ENCODE measurements at regions not wholly inside any gene's neighbourhood (a gene's known extent, or its start where the extent isn't known, plus 50 kb on each side); places are given as distances from the start of the nearest gene placed in this dataset.

DNA sequence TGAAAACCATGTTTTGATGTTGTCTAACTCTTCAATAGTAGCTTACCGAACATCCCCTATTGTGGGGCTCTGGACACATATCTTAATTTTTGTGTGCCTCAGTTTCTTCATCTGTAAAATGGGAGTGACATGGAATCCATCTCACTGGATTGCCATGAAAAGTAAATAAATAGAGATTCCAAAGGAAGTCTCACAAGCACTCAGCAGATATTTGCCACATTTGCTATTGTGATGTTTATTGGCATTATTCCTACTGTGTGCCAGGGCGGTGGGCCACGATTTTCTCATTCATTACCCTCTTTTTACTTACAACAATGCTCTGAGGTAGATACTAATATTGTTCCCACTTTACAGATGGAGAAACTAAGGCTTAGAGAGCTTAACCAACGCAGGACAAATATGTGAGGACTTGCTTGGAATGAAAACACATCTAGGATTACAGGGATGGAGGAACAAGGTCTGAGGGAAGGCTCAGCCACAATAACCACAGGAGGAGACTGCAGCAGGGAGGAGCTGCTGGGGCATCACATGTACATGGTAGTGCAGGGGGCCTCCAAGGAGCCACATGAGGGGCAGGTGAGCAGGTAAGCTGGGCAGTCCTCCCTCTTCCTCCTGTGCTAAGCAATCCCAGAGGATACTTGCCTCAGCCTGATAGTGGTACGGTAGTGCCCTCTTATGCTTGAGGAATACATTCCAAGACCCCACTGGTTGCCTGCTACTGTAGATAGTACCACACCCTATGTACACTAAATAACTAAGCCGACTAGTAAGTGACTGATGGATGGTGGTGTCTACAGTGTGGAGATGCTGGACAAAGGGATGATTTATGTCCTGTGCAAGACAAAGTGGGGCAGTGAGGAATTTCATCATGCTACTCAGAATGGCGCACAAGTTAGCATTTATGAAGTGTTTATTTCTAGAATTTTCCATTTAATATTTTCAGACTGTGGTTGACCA lies 176.9 kb downstream of the FOXA2 start (continued):
- TF ChIP-seq TEAD4 (IDR thresholded peaks at IDR 0.05; ENCODE audit: low read length) (peak; percentile 24; the same call in 1 of the 2 replicates), TEAD4 (CRISPR knock-in tag; IDR thresholded peaks at IDR 0.05; ENCODE audit: borderline replicate concordance) (no peak), CTBP1 (IDR thresholded peaks at IDR 0.05; ENCODE audit: borderline replicate concordance) (peak; percentile 55; the same call in 1 of the 2 replicates), ZNF253 (CRISPR knock-in tag; conservative IDR thresholded peaks at IDR 0.05) (no peak), FOXJ3 (CRISPR knock-in tag; IDR thresholded peaks at IDR 0.05) (no peak), BACH1 (tag; IDR thresholded peaks at IDR 0.05) (no peak), ZNF277 (CRISPR knock-in tag; IDR thresholded peaks at IDR 0.05; ENCODE audit: borderline replicate concordance) (no peak), ZNF75A (CRISPR knock-in tag; IDR thresholded peaks at IDR 0.05) (no peak), ZBTB17 (CRISPR knock-in tag; IDR thresholded peaks at IDR 0.05) (no peak)
- TF ChIP-seq, protein P1, sequence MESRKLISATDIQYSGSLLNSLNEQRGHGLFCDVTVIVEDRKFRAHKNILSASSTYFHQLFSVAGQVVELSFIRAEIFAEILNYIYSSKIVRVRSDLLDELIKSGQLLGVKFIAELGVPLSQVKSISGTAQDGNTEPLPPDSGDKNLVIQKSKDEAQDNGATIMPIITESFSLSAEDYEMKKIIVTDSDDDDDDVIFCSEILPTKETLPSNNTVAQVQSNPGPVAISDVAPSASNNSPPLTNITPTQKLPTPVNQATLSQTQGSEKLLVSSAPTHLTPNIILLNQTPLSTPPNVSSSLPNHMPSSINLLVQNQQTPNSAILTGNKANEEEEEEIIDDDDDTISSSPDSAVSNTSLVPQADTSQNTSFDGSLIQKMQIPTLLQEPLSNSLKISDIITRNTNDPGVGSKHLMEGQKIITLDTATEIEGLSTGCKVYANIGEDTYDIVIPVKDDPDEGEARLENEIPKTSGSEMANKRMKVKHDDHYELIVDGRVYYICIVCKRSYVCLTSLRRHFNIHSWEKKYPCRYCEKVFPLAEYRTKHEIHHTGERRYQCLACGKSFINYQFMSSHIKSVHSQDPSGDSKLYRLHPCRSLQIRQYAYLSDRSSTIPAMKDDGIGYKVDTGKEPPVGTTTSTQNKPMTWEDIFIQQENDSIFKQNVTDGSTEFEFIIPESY (CRISPR knock-in tag; IDR thresholded peaks at IDR 0.05) = no peak
- TF ChIP-seq, protein P2, sequence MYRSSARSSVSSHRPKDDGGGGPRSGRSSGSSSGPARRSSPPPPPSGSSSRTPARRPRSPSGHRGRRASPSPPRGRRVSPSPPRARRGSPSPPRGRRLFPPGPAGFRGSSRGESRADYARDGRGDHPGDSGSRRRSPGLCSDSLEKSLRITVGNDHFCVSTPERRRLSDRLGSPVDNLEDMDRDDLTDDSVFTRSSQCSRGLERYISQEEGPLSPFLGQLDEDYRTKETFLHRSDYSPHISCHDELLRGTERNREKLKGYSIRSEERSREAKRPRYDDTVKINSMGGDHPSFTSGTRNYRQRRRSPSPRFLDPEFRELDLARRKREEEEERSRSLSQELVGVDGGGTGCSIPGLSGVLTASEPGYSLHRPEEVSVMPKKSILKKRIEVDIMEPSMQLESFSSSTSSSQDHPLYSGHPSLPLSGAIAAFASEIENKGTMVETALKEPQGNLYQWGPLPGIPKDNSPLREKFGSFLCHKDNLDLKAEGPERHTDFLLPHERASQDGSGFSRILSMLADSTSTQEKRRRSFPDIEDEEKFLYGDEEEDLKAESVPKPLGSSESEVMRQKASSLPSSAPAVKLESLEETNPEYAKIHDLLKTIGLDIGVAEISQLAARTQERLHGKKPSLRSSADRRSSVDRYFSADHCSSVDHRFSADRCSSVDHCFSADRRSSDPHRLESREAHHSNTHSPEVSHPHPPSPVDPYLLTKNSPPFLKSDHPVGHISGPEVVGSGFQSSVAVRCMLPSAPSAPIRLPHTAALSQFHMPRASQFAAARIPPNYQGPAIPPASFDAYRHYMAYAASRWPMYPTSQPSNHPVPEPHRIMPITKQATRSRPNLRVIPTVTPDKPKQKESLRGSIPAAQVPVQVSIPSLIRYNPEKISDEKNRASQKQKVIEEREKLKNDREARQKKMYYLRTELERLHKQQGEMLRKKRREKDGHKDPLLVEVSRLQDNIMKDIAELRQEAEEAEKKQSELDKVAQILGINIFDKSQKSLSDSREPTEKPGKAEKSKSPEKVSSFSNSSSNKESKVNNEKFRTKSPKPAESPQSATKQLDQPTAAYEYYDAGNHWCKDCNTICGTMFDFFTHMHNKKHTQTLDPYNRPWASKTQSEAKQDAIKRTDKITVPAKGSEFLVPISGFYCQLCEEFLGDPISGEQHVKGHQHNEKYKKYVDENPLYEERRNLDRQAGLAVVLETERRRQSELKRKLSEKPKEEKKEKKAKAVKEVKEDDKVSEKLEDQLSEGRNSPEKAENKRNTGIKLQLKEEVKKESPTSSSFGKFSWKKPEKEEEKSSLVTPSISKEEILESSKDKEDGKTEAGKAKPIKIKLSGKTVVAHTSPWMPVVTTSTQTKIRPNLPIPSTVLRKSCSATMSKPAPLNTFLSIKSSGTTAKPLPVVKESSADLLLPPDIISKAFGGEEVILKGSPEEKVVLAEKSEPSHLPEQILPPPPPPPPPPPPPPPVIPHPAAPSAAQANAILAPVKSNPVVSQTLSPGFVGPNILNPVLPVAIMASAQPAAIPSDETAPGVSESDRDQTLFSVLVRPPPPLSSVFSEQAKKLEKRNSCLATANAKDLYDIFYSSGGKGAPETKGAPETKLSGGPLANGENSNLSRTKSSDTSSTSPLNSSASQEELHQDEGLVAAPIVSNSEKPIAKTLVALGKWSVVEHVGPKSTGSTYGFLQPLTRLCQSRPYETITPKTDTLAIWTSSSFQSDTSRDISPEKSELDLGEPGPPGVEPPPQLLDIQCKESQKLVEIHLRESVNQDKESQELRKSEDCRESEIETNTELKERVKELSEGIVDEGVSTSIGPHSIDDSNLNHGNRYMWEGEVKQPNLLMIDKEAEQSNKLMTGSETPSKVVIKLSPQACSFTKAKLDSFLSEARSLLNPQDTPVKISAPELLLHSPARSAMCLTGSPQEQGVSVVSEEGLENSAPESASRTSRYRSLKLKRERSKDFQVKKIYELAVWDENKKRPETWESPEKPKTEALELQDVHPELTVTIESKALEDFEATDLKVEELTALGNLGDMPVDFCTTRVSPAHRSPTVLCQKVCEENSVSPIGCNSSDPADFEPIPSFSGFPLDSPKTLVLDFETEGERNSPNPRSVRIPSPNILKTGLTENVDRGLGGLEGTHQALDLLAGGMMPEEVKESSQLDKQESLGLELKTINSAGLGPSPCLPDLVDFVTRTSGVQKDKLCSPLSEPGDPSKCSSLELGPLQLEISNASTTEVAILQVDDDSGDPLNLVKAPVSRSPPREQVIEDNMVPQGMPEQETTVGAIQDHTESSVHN (IDR thresholded peaks at IDR 0.05; ENCODE audit: borderline replicate concordance in 1 of 2, low read depth in 1 of 2) = no peak
- TF ChIP-seq, protein P3, sequence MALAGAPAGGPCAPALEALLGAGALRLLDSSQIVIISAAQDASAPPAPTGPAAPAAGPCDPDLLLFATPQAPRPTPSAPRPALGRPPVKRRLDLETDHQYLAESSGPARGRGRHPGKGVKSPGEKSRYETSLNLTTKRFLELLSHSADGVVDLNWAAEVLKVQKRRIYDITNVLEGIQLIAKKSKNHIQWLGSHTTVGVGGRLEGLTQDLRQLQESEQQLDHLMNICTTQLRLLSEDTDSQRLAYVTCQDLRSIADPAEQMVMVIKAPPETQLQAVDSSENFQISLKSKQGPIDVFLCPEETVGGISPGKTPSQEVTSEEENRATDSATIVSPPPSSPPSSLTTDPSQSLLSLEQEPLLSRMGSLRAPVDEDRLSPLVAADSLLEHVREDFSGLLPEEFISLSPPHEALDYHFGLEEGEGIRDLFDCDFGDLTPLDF (CRISPR knock-in tag; IDR thresholded peaks at IDR 0.05) = no peak

Measured in K562 (cell line).